Dermis blood vessel endothelial cell (primary cell): ENCODE measurements at regions not wholly inside any gene's neighbourhood (a gene's known extent, or its start where the extent isn't known, plus 50 kb on each side); places are given as distances from the start of the nearest gene placed in this dataset.

Experiments
- DNase-seq: peaks from one replicate; pipeline ENCODE4 v3.0.0; 2010

DNA sequence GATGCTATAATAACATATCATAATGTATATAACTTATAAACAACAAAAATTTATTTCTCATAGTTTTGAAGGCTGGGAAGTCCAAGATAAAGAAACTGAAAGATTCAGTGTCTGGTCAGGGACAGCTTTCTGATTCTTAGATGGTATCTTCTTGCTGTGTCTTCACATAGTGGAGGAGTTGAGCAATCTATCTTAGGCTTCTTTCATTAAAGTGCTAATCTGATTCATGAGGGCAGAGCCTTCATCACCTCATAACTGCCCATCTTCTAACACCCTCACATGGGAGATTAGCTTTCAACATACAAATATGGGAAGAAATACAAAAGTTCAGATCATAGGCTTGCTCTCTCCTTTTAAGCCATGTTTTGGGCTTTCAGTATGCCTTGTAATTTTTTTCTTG, 774.8 kb upstream of the EPHA6 start:
- DNase-seq, result no peak

DNA sequence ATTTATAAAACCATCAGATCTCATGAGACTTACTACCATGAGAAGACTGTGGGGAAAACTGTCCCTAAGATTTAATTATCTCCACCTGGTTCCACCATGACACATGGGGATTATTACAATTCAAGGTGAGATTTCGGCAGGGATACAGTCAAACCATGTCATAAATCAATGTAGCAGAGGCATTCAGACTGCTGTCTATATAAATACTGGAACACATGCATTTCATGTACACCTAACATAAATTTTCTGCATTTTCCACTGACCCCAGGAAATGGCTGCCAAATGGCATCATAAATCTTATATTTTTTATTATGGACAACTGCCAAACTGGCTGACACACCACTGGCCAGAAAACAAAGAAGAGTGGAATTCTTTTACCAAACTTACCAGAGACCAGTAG, 755.1 kb upstream of the EPHA6 start:
- DNase-seq, result no peak

DNA sequence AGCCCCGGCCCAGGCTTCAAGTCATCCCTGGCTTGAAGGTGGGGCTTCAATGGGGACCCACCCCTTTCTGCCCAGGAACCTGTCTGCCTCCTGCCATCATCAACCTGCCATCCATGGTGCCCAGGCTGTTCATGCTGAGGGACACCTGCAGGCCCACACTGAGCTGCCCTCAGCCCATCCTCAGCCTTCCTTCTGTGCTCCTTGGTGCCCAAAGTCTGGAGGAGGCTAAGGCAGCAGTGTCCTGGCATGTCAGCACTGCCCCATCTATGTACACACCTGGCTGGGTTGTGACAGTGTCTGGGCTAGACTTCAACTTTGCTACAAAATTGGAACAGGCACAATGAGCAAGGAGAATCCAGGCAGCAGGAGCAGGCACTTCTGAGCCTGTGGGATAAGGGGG, 745.3 kb upstream of the EPHA6 start:
- no peak for DNase-seq

DNA sequence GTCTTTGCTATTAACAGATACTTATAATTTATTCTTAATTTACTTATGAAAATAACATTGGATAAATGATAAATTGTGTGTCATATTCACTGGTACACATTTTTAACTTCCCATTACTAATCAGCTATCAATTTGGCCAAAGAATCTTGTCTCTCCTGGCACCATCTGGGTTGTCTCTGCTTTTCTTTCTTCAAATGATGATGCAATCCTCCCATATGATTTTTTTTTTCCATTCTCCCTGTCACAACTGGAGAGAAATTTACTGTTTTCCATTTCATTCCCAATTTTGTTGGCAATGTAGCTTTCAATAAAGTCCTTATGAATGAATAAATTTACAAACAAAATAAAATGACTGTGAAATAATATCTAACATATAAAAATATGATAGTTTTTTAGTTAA, 743.7 kb upstream of the EPHA6 start:
- no peak for DNase-seq

DNA sequence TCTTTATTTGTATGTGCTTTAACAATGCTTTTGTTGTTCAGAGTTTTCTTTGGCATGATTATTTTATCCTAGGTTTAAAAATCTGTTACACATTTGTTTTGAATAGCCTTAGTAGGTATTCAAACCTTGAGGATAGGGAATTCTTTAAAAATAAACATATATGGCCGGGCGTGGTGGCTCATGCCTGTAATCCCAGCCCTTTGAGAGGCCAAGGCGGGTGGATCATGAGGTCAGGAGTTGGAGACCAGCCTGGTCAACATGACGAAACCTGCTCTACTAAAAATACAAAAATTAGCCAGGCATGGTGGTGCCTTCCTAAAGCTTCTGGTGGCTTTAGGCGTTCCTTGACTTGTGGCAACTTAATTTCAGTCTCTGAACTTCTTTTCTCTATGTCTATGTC, 743.3 kb upstream of the EPHA6 start:
- DNase-seq, result no peak

DNA sequence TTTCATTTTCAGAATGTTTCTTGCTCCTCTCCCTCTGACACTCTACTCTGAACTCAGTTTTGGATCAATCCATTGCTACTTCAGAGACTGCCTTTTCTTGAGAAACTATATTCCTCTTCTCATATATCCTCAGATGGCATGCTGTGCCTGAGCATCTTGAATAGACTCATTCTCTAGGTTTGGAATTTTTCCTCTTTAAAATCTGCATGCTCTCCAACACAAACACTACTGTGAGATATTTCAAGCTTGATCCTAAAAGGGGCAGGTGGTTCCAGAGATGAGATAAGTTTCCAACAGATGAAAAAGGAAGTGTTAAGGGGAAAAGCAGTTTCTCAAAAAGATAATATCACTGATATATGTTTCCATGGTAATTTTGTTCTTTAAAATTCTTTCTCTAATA, 742.2 kb upstream of the EPHA6 start:
- no peak for DNase-seq

DNA sequence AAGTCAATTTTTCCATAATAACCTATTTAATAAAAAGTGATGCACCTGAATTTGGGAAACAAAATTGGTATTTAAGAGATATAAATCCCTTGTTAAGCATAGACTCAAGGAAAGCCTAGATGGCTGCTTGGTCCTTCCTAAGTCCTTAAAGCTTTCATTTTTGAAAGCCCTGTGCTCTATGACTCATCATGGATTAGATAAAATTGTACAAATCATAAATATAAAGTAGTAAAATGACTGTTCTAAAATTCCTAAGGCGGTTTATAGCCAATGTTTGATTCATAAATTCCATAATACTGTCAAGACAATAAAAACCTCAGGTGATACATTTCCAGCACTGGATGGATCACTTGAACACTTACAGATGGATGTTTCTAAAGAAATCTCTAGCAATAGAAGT, 730.8 kb upstream of the EPHA6 start:
- DNase-seq, result no peak

DNA sequence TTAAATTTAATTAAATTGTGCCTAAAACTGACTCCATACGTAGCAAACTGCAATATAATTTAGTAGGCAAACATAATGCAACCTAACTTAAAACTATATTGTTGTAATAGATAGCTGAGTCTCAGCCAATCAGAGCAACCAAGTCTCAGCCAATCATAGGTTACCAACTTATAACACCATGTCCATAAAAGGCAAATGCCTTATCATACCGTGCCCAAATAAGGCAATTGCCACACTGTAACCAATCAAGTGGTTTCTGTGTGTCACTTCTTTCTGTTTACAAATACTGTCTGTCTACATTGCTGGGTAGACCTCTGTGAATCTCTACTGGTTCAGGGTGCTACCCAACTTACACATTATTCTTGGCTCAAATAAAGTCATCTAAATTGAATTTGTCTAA, 728.4 kb upstream of the EPHA6 start:
- DNase-seq, result no peak

DNA sequence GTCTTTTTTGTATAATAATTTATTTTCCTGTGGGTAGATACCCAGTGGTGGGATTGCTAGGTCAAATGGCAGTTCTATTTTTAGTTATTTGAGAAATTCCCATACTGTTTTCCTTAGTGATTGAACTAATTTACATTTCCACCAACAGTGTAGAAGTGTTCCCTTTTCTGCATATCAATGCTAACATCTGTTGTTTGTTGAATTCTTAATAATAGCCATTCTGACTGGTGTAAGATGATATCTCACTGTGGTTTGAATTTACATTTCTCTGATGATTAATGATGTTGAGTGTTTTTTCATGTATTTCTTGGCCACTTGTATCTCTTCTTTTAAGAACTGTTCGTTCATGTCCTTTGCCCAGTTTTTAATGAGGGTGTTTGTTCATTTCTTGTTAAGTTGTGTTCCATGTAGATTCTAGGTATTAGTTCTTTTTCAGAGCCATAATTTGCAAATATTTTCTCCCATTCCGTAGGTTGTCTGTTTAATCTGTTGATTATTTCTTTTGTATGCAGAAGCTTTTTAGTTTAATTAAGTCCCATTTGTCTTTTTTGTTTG, 713.3 kb upstream of the EPHA6 start:
- DNase-seq, result no peak

DNA sequence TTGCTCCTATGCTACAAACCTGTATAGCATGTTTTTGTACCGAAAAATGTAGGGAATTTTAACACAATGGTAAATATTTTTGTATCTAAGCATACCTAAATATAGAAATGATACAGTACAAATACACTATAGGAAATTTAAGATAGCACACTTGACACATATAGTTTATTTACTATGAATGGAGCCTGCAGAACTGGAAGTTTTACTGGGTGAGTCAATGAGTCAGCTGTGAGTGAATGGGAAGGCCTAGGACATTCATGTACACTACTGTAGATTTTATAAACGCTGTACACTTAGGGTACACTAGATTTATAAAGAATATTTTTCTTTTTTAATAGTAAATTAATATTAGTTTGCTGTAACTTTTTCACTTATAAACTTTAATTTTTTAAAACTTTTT, 707.7 kb upstream of the EPHA6 start:
- no peak for DNase-seq
